Type B pancreatic cell (in vitro differentiated cells): ENCODE measurements at regions not wholly inside any gene's neighbourhood (a gene's known extent, or its start where the extent isn't known, plus 50 kb on each side); places are given as distances from the start of the nearest gene placed in this dataset.

Source experiments
- DNase-seq: peaks from one replicate; pipeline ENCODE4 v3.0.0; 2021; ENCODE audit warnings: mixed read lengths; ENCODE audit not compliant: unreplicated experiment; ENCODE audit errors: extremely low spot score
- H3K27ac Mint-ChIP-seq: 2 replicates; pipeline ENCODE4 v1.8.0; 2021; ENCODE audit warnings: mild to moderate bottlenecking, mixed read lengths
- H3K27me3 Mint-ChIP-seq: 2 replicates; pipeline ENCODE4 v1.8.0; 2021; ENCODE audit warnings: mixed read lengths
- H3K36me3 Mint-ChIP-seq: 2 replicates; pipeline ENCODE4 v1.8.0; 2021; ENCODE audit warnings: mixed read lengths
- H3K4me1 Mint-ChIP-seq: one replicate; pipeline ENCODE4 v1.8.0; 2021; ENCODE audit warnings: mixed read lengths; ENCODE audit not compliant: unreplicated experiment
- H3K4me3 Mint-ChIP-seq: 2 replicates; pipeline ENCODE4 v1.8.0; 2021; ENCODE audit warnings: mild to moderate bottlenecking, mixed read lengths
- H3K9me3 Mint-ChIP-seq: 2 replicates; pipeline ENCODE4 v1.8.0; 2021; ENCODE audit warnings: mixed read lengths
- TF ChIP-seq, protein P1 (sequence below): fragments of 200-600 bp; sonication (generic); conservative IDR thresholded peaks from 2 replicates; pipeline ENCODE4 v1.5.0; 2021; ENCODE audit warnings: antibody characterized with exemption, mild to moderate bottlenecking

- Mint-ChIP-seq H3K27me3 (no peaks in the 10 kb centered on the region), H3K4me3 (no peak overlapping the region), H3K9me3 (no peaks in the 10 kb centered on the region), H3K27ac (no peak overlapping the region), H3K4me1 (no peaks in the 10 kb centered on the region), H3K36me3 (no peaks in the 10 kb centered on the region)
- TF ChIP-seq, protein P1, sequence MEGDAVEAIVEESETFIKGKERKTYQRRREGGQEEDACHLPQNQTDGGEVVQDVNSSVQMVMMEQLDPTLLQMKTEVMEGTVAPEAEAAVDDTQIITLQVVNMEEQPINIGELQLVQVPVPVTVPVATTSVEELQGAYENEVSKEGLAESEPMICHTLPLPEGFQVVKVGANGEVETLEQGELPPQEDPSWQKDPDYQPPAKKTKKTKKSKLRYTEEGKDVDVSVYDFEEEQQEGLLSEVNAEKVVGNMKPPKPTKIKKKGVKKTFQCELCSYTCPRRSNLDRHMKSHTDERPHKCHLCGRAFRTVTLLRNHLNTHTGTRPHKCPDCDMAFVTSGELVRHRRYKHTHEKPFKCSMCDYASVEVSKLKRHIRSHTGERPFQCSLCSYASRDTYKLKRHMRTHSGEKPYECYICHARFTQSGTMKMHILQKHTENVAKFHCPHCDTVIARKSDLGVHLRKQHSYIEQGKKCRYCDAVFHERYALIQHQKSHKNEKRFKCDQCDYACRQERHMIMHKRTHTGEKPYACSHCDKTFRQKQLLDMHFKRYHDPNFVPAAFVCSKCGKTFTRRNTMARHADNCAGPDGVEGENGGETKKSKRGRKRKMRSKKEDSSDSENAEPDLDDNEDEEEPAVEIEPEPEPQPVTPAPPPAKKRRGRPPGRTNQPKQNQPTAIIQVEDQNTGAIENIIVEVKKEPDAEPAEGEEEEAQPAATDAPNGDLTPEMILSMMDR: no peak
- no peak for DNase-seq
Measured at GRCh38 chr1:195520757-195521156, 1087.5 kb downstream of the KCNT2 start.

- H3K9me3 Mint-ChIP-seq: no peaks in the 10 kb centered on the region
- no peaks in the 10 kb centered on the region for H3K4me1 Mint-ChIP-seq
- no peaks in the 10 kb centered on the region for H3K27me3 Mint-ChIP-seq
Measured at GRCh38 chr1:195516036-195516435, 1092.2 kb downstream of the KCNT2 start.

DNA sequence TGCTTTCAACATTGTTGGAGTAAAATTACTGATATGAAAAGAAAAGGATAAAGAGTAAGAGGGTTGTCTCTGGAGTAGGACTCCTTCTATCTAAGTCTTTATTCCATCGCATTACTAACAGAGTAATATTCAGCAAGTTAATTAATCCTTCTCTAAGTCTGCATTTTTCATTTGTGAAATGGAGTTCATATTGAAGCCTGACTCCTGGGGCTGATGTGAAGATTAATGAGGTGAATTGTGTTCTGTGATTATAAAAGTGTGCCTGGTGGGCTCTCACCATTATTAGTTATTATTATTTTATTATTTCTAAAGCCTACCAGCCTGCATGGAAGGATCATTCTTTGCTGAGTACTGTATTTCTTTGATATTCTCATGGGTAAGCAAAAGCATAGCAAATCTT, 1096.7 kb downstream of the KCNT2 start:
- H3K36me3 Mint-ChIP-seq: no peaks in the 10 kb centered on the region

More at GRCh38 chr1:195516036-195516435, 1092.2 kb downstream of the KCNT2 start:
- Mint-ChIP-seq H3K27ac (no peak overlapping the region), H3K36me3 (no peaks in the 10 kb centered on the region), H3K4me3 (no peak overlapping the region)
- TF ChIP-seq, protein P1: no peak
- no peak for DNase-seq

DNA sequence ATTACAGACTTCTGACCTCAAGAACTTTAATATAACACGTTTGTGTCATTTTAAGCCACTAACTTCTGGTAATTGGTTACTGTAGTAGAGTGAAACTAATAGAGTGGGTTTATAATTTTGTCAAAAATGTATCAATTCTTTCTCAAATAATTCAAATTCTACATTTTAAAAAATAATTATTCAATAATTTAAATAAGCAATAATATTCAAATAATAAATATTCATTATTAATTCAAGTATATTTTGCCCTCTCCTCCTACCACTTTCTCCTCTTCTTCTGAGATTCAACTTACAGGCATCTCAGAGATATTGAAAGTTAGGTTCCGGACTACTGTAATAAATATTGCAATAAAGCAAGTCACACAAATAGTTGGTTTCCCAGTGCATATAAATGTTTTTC, 1107.1 kb downstream of the KCNT2 start:
- TF ChIP-seq, protein P1: no peak
- no peaks in the 10 kb centered on the region for H3K4me1 Mint-ChIP-seq
- DNase-seq: no peak
- H3K4me3 Mint-ChIP-seq: no peak overlapping the region
- H3K27me3 Mint-ChIP-seq: no peaks in the 10 kb centered on the region
- H3K36me3 Mint-ChIP-seq: no peaks in the 10 kb centered on the region
- H3K9me3 Mint-ChIP-seq: no peaks in the 10 kb centered on the region
- no peak overlapping the region for H3K27ac Mint-ChIP-seq

More for the DNA sequence above, 1096.7 kb downstream of the KCNT2 start:
- peaks cover 6% of the 10 kb centered on the region for H3K9me3 Mint-ChIP-seq
- TF ChIP-seq, protein P1: no peak
- H3K27me3 Mint-ChIP-seq: no peaks in the 10 kb centered on the region
- no peaks in the 10 kb centered on the region for H3K4me1 Mint-ChIP-seq
- no peak for DNase-seq
- H3K4me3 Mint-ChIP-seq: no peak overlapping the region
- H3K27ac Mint-ChIP-seq: no peak overlapping the region

GRCh38 chr1:195495720-195496635, 1112.3 kb downstream of the KCNT2 start:
- Mint-ChIP-seq H3K9me3 (no peaks in the 10 kb centered on the region), H3K36me3 (no peaks in the 10 kb centered on the region), H3K27me3 (no peaks in the 10 kb centered on the region), H3K27ac (no peak overlapping the region), H3K4me1 (no peaks in the 10 kb centered on the region), H3K4me3 (no peak overlapping the region)
- DNase-seq: no peak
- TF ChIP-seq, protein P1: no peak
